EH (cell line): ENCODE measurements at regions not wholly inside any gene's neighbourhood (a gene's known extent, or its start where the extent isn't known, plus 50 kb on each side); places are given as distances from the start of the nearest gene placed in this dataset.

ENCODE experiments used
- DNase-seq: peaks from one replicate; pipeline ENCODE4 v3.0.0-alpha.2; 2015; ENCODE audit warnings: low read depth

DNA sequence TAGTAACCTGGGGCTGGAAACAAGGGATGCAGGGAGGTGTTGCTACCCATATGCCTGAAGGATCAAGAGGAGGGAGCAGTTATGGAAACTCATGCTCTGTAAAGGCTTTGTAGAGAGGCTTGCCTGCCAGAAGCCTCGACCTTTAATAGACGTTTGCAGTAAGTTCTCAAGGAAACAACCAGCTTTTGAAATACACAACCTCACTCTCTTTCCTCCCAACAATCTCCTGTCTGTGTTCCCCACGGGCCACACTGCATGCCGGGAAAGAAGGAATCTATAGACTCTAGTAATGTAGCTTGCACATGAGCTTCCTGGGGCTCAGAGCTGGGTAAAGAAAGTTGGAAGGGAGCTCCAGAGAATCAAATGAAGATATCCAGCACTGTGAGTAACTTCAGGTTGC, 101.6 kb upstream of the PACRGL start:
- no peak for DNase-seq

DNA sequence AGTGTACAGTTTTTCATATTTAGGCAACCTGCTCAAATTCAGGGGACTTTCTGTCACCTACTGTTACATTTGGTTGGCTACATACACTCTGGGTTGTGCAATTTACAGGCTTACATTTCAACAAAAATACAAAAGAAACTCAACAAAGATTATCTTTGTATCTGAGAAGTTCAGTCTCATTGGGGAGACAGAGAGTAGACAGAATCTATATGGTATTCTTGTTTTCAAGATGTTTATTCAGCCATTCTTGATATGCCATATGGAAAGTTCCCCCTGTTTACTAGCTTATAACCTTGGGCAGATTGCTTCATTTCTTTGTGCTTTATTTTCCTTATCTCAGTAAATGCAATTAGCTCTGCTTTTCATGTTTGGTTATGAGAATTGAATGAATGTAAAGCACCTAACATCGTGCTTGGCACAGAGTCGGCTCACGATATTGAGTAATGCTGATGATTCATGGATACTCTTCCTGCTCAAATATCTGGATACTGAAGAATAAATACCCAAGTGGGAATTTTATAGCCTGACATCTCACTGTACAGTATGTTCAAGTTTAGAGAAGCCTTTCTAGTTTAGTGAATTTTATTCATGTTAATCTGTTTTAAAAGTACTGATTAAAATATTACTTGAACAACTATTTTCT, 96.5 kb upstream of the PACRGL start:
- DNase-seq = peak; percentile 78

DNA sequence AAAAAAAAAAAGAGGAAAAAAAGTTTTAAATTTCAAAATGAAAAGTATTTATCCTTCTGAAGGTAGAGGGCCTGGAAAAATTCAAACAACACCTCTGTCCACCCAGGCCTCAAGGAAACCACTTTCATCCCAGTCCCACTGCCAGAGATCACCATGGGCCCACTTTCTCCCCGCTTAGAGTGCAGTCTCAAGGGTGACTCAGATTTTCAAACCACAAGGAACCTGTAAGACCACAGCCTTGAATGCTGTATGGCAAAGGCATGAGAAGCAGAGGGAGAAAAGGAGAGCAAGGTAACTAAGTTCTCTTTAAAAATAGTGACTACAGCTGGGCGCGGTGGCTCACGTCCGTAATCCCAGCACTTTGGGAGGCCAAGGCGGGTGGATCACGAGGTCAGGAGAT, 87.9 kb upstream of the PACRGL start:
- DNase-seq = peak; percentile 8

DNA sequence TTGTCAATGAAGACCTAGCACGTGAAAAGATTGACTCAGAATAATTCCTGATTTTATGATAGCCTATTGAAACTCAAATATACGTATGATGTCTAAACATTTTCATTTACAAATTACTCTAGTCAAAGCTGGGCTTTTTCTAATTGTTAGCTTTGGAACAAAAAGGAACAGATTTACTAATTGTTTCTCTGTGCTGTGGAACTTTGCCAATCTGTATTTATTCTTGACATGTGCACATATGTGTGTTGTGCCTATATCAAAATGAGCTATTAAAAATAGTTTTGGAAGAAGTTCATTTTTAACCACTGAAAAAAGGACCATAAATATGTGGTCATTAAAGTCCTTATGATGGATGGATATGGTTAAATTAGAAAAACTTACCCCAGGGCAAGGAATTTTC, 85.4 kb upstream of the PACRGL start:
- DNase-seq = peak; percentile 49

DNA sequence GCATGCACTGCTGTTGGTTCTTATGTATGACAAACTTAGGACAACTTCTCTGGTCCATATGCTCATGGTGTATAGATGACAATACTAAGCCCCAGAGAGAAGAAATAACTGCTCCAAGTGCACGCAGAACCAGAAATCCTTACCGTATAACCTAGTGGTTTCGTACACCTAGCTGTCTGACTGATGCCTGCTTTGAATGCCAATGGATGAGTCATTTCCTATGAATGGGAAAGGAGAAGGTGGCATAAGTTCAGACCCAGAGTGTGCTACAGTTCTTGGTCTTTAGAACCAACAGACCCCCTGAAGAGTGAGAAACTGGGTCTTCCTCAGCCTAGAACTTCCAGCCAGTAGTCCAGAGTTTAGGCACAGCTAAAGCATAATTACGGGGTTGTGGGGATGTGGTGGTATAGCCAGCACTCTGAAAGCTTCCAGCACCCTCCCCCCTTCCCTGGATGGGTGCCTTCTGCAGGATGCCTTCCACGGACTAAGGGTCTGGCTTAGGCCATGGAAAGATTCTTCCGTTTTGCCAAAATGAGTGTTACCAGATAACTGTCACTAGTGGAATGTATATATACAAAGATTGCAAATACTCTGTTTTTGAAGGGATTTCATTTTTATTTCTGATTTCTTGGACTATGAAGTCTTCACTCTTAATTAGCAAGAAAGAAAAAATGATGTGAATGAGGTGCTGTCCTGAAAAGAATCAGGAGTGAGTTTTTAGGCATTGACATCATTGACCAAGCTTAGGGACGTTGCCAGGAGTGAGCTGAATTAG, 84.6 kb upstream of the PACRGL start:
- DNase-seq = peak; percentile 25

DNA sequence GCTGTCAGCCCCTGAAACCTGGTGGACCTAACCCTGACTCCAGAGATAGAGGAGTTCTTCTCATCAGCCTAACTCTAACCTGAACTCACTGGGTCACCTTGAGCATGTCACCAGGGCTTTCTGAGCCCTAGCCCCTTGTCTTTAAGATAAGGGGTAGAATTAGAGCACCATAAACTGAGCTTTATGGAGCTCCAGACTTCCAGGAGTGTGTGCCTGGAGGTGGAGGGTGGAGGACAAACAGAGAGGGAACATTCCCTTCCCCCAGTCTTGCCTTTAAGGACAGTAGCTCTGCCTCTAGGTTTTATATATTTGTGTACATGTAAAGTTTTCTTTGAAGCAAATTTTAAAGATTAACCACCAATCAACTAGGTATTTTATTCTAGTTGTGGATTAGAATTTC, 83.9 kb upstream of the PACRGL start:
- no peak for DNase-seq

DNA sequence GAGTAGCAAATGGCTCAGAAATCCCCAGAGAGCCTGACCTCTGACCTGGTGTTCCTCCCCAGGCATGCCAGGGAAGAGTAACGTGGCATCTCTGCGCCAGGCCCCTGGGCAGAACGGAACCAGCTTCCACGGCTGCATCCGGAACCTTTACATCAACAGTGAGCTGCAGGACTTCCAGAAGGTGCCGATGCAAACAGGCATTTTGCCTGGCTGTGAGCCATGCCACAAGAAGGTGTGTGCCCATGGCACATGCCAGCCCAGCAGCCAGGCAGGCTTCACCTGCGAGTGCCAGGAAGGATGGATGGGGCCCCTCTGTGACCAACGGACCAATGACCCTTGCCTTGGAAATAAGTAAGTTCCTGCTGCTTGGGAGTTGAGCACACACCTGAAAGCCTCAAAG, 83.4 kb upstream of the PACRGL start:
- no peak for DNase-seq

DNA sequence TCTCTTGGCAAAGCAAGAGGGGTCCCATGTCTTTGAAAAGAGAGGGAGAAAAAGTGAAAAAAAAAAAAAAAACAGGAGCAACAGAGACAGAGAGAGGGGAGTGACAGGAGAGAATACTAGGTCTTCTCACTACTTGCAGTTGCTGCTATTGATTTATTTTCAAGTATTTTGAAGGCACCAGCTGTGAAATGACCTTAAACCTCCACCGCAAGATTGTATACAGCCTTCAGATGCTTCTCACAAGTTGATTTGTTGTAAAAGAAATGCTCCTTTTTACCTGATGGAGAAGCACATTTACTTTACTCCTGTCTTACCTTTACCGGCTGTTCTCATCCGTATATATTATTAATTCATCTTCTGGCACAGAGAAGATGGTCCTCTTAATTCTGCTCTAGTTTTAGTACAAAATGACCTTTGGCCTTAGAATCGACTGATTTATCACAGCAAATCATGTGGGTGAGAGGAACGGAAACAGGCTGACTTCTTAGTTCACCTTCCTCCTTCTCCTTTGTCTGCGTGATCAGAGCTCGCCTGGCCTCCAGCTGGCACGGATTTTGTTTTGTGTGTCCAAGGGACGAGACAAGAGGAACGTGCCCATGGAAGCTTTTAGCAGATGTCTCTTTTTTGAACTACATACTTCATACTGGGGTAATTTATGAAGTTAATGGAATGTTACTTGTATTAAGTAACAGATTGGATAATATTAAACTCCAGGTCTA, 82.4 kb upstream of the PACRGL start:
- DNase-seq = no peak

DNA sequence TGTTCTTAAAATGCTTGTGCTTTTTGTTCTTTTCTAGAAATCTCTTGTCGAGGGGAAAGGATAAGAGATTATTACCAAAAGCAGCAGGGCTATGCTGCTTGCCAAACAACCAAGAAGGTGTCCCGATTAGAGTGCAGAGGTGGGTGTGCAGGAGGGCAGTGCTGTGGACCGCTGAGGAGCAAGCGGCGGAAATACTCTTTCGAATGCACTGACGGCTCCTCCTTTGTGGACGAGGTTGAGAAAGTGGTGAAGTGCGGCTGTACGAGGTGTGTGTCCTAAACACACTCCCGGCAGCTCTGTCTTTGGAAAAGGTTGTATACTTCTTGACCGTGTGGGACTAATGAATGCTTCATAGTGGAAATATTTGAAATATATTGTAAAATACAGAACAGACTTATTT, 81.5 kb upstream of the PACRGL start:
- DNase-seq = no peak

DNA sequence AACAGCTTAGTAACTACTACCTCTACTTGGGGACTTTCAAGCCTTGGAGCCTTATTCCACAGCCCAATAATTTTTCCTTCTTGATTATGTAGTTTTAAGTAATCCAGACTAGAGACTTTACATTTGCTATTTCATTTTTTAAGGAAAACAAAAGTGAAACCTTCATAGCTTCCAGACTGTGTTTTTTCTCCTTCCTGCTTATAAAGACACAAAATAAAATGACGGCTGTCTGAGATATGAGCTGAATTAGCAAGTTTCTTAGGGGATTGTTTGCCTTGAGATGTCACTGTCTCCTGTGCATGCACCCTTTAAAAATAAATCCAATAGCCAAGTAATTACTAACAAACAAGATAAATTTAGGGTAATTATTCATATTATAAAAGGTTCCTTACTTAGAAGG, 78.8 kb upstream of the PACRGL start:
- DNase-seq = no peak

DNA sequence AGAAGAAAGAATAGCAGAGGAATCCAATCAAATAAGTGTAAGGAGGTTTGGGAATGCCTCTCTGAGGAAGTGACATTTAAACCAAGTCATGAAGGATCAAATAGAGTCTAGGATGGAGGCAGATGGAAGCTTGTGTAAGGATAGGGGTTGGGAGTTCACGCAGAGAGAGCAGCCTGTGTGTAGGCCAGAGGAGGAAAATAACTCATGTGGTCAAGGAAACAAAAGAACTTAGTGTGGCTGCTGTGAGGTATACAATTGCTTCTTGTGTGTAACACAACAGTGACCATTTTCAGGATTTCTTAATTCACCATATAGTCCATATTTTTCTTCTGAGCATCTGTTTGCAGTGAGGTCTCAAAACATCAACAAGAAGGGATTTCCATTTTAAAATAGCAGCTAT, 77.6 kb upstream of the PACRGL start:
- no peak for DNase-seq

DNA sequence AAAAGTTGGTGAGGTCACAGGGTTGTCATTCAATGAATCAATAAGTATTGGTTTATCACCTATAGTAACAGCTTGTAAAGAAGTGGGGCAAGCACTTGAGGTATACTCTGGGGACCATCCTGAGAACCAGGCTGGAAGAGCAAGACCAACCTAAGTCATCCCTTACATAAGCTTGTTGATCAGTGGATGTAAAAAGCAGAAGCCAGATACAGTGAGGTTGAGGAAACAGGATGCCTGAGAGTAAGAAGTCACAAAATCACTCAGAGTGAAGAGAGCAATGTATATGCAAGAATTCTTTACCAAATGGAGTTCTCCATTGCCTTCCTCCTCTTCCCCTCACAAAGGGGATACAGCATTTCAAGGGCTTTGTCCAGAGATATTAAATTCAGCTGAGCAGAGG, 76.3 kb upstream of the PACRGL start:
- no peak for DNase-seq

DNA sequence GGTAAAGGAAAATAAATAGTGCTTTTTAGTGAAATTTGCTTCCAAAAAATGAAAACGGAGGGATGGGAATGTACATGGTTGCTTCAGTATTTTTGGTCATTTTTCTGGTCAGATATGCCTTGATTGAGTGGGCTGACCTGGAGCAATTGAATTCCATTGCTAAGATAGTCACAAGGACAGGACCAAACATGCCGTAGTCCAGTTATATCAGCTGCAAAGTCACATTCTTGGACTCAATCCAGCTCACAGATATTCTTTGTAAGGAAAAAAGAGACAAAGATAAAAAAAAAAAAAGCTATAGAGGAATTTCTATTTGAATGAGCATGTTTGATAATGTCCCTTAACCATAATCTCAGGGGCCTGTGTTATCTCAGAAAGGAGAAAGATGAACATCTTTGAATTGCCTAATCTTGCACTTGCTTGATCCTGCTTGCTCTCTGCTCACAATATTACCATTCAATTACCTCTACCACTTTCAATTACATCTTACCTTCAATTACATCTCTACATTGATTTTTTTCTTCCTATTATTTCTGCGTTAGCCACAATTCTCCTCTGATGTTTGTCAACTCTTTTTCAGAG, 75.4 kb upstream of the PACRGL start:
- peak; percentile 32 for DNase-seq

DNA sequence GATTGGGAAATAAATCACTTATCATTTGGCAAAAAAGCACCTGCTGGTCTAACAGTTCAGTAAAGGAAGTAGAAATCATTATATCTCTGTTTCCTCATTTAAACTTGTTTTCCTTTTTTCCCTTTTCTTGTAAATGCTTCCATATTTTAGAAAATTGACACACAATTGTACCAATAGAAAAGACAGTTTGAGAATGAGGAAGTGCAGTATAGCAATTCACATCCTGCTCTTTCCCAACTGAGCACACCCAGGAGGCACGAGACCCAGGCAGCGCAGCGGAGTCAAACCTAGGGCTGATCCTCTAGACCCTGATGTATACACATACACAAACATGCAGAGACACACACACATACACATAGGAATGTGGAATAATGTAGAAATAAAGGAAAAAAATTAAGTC, 74.8 kb upstream of the PACRGL start:
- DNase-seq = no peak

DNA sequence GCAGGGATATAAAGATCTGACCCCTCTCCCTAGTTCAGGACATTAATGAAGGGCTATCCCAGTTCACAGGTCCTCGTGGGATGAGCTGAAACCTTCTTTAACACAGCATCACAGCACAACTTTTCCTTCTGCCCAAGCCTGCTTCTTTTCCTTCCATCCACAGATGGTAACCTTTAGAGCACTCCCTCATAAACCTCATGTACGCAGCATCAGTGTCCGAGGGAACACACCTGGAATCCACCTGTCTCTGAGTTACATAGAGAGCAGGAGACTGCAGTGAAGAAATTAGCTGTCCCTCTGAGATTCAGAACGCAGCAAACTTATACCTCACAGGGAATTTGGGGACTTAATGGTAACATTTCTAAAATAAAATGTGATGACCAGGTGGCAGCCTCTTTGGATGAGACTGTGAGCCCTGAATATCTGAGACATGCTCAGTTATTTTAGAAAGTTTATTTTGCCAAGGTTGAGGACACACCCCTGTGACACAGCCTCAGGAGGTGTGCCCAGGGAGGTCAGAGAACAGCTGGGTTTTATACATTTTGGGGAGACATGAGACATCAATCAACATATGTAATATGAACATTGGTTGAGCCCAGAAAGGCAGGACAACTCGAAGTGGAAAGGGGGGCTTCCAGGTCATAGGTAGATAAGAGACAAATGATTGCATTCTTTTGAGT, 73.8 kb upstream of the PACRGL start:
- no peak for DNase-seq

DNA sequence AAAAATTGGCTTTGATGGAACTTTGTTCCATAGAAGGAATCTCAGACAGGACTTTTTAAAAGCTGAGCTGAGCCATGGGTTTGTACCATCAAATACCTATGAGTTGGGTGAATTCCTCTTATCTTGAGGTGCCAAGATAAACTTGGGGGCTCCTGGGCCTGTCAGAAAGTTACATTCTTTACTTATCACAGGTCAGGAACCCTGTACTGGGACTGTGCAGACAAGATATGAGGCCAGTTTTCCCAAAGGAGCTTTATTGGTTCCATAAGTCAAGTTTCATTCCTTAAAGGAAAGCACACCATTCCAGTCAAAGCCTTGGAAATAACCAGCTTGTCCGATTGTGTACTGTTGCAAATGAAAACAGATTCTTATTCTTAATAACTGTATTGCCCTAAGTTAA, 72.4 kb upstream of the PACRGL start:
- no peak for DNase-seq

DNA sequence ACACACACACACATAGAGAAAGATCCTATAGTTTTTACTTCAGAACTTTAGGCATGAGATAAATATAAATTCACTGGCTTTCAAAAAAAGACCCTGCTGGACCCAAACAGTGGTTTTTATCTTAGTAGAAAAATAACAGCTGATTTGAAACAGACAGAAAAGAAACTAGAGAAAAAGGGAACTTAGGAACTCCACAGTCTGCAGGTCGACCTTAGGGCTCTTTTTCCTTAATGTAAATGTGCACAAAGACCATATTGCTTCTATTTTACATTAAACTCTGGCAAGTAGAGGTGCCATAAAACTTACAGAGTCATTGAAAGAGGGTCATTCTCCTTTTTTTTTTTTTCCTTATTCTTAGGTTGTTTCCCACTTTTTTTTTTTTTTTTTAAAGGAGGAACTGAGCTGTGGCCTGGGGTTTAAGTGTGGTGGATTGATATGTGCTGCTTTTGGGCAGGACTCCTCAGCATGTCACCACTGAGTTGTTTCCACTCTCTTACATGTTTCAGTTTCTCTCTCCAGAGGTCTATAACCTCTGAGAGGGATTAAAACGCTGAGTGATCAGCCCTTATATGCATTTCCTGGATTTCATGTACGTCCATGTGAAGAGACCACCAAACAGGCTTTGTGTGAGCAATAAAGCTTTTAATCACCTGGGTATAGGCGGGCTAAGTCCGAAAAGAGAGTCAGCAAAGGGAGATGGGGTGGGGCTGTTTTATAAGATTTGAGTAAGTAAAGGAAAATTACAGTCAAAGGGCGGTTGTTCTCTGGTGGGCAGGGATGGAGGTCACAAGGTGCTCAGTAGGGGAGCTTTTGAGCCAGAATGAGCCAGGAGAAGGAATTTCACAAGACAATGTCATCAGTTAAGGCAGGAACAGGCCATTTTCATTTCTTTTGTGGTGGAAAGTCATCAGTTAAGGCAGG, 70.8 kb upstream of the PACRGL start:
- no peak for DNase-seq

DNA sequence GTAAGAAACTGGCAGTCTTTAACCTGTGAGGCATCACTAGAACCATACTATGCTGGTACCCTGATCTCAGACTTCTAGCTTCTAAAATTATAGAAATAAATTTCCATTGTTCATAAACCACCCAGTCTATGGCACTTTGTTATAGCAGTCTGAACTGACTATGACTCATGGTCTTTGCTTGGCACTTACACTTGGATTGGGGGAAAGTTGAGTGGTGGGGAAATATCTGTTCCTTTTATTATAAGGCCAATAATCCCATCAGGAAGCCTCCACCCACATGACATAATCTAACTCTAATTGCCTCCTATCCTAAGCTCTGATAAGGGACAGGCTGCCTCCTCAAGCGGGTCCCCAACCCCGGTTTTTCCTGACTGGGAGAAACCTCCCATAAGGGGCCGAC, 61.4 kb upstream of the PACRGL start:
- DNase-seq = no peak

DNA sequence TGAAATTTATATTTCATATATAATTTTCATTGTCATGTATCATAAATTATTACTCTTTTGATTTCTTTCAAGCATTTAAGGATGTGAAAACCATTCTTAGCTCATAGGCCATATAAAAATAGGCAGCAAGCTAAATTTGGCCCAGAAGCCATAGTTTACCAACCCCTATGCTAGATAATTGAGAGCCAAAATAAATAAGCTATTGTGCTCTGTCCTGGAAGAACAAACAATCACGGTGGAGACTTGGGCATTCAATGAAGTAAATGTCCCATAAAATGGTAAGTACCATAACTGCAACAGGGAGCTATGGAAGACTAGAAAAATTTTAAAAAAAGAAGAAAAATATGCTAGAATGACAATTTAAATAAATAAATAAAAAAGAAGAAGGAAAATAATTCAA, 60.9 kb upstream of the PACRGL start:
- DNase-seq = no peak

DNA sequence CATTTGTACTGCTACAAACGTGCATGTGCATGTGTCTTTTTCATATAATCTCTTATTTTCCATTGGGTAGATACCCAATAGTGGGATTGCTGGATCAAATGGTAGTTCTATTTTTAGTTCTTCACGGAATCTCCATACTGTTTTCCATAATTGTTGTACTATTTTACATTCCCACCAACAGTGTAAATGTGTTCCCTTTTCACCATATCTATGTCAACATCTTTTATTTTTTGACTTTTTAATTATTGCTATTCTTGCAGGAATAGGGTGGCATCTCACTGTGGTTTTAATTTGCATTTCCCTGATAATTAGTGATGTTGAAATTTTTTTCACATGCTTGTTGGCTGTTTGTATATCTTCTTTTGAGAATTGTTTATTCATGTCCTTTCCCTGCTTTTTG, 59.3 kb upstream of the PACRGL start:
- no peak for DNase-seq

DNA sequence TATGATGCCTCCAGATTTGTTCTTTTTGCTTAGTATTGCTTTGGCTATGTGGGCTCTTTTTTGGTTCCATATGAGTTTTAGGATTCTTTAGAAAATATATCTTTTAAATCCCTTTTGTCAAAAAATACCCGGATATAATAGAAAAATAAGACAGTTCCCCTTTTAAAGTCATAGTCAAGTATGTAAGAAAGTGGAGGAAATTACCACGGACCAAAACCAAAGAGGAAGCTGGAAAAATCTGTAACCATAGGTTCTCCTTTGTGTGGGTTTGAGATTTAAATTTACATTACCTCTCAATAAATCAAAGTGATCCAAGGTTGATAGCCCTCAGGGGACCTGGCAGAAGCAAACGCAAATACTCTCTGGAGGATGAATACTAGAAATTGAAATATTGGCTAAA, 58.3 kb upstream of the PACRGL start:
- no peak for DNase-seq
